A673 (cell line): ENCODE measurements at regions not wholly inside any gene's neighbourhood (a gene's known extent, or its start where the extent isn't known, plus 50 kb on each side); places are given as distances from the start of the nearest gene placed in this dataset.

Source experiments
- BruUV-seq: library from RNA; stranded (reverse); fragments of 400-500 nt; replicated peaks from 2 replicates; lab custom pipeline; 2021; lab: Mats Ljungman, UMichigan
- CTCF ChIA-PET: fragments of 300-600 bp; sonication (Branson Sonifier 250); formaldehyde crosslinking; loops from one replicate; lab custom pipeline; 2022; ENCODE audit warnings: antibody characterized with exemption; lab: Charles Lee
- POLR2A ChIA-PET: fragments of 300-600 bp; sonication (Branson Sonifier 250); formaldehyde crosslinking; loops from one replicate; lab custom pipeline; 2022; ENCODE audit warnings: antibody characterized with exemption; ENCODE audit not compliant: low non-redundant PET; lab: Charles Lee
- DNase-seq: peaks from one replicate; pipeline ENCODE4 v3.0.0-alpha.2; 2015; ENCODE audit warnings: low spot score
- H3K27ac ChIP-seq: fragments of 200-600 bp; sonication (generic); 2 replicates; pipeline ENCODE4 v1.5.1; 2016; ENCODE audit warnings: mixed run types, low read depth, mild to moderate bottlenecking, mixed read lengths, antibody characterized with exemption, low read length; ENCODE audit not compliant: poor library complexity, severe bottlenecking
- H3K27me3 ChIP-seq: fragments of 200-600 bp; sonication (generic); replicated peaks from 2 replicates; pipeline ENCODE4 v1.6.1; 2017; ENCODE audit warnings: mixed run types, low read depth, mild to moderate bottlenecking, mixed read lengths, antibody characterized with exemption, low read length; ENCODE audit not compliant: insufficient read depth, poor library complexity
- H3K36me3 ChIP-seq: fragments of 200-600 bp; sonication (generic); 2 replicates; pipeline ENCODE4 v1.6.1; 2016; ENCODE audit warnings: mixed run types, mild to moderate bottlenecking, mixed read lengths, antibody characterized with exemption, low read length; ENCODE audit not compliant: insufficient read depth, poor library complexity, severe bottlenecking
- H3K4me1 ChIP-seq: fragments of 200-600 bp; sonication (generic); 2 replicates; pipeline ENCODE4 v1.6.1; 2017; ENCODE audit warnings: mixed run types, mild to moderate bottlenecking, mixed read lengths, antibody characterized with exemption, low read length; ENCODE audit not compliant: insufficient read depth, poor library complexity, severe bottlenecking
- H3K4me3 ChIP-seq: fragments of 200-600 bp; sonication (generic); 2 replicates; pipeline ENCODE4 v1.5.1; 2016; ENCODE audit warnings: low read depth, mixed run types, mild to moderate bottlenecking, mixed read lengths, low read length; ENCODE audit not compliant: poor library complexity, severe bottlenecking
- H3K9me3 ChIP-seq: fragments of 200-600 bp; sonication (generic); 2 replicates; pipeline ENCODE4 v1.6.1; 2016; ENCODE audit warnings: mixed run types, low read depth, mild to moderate bottlenecking, mixed read lengths, antibody characterized with exemption, low read length; ENCODE audit not compliant: poor library complexity, severe bottlenecking
- CTCF ChIP-seq: fragments of 300-800, 200-600 bp; sonication (generic); conservative IDR thresholded peaks from 2 replicates; pipeline ENCODE4 v1.5.1; 2017; ENCODE audit warnings: low read depth, mild to moderate bottlenecking, antibody characterized with exemption, low read length, moderate library complexity, mixed read lengths
- EZH2 ChIP-seq: fragments of 200-600 bp; sonication (generic); IDR thresholded peaks from 2 replicates; pipeline ENCODE4 v1.6.1; 2017; ENCODE audit warnings: borderline replicate concordance, low read depth, mild to moderate bottlenecking, mixed read lengths, antibody characterized with exemption, low read length; ENCODE audit not compliant: poor library complexity, severe bottlenecking
- intact Hi-C: fragments of 100-400 bp; cut with micrococcal nuclease; formaldehyde crosslinking; loops from one replicate; pipeline ENCODE4 v1.10.0; 2022; ENCODE audit not compliant: unreplicated experiment

DNA sequence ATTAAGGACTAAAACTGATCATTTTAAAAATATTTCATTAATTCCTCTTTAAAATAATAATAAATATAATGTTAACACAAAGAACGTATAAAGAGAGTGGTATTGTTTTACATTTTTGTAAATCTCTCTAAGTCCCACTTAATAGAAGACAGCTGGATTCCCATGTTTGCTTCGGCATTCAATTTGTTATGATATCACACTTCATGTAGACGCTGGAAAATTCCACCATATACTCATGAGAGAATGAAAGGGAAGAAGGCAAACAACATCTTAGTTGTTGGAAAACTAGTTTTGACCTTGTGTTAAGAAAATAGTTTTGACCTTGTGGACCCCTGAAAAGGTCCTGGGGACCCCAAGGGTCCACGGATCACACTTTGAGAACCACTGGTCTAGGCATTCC lies 85.3 kb upstream of the MGMT start:
- BruUV-seq = no TSS peak
- Histone ChIP-seq H3K4me3 (no peak overlapping the region), H3K27ac (no peak overlapping the region), H3K27me3 (no peaks in the 10 kb centered on the region), H3K4me1 (no peaks in the 10 kb centered on the region), H3K36me3 (no peaks in the 10 kb centered on the region), H3K9me3 (no peaks in the 10 kb centered on the region)
- intact Hi-C loops = no loop called here
- no peak for TF ChIP-seq EZH2
- no peak for TF ChIP-seq CTCF
- POLR2A ChIA-PET = no interaction called here
- CTCF ChIA-PET = no interaction called here
- no peak for DNase-seq

- Histone ChIP-seq H3K27me3 (no peaks in the 10 kb centered on the region), H3K4me1 (no peaks in the 10 kb centered on the region), H3K36me3 (no peaks in the 10 kb centered on the region), H3K9me3 (no peaks in the 10 kb centered on the region), H3K4me3 (no peak overlapping the region), H3K27ac (no peak overlapping the region)
- intact Hi-C loops = no loop called here
- ChIA-PET POLR2A (no interaction called here), CTCF (no interaction called here)
- no TSS peak for BruUV-seq
- no peak for DNase-seq
- TF ChIP-seq CTCF (no peak), EZH2 (no peak)
Observed at GRCh38 chr10:129382401-129382800, 84.6 kb upstream of the MGMT start.

- POLR2A ChIA-PET = no interaction called here
- no peak for DNase-seq
- Histone ChIP-seq H3K27ac (no peak overlapping the region), H3K4me1 (no peaks in the 10 kb centered on the region), H3K27me3 (no peaks in the 10 kb centered on the region), H3K9me3 (no peaks in the 10 kb centered on the region), H3K4me3 (no peak overlapping the region), H3K36me3 (no peaks in the 10 kb centered on the region)
- CTCF ChIA-PET = no interaction called here
- intact Hi-C loops = no loop called here
- BruUV-seq = no TSS peak
- TF ChIP-seq CTCF (no peak), EZH2 (no peak)
Observed at GRCh38 chr10:129383651-129384050, 83.4 kb upstream of the MGMT start.
